ENCODE measurements at regions not wholly inside any gene's neighbourhood (a gene's known extent, or its start where the extent isn't known, plus 50 kb on each side); places are given as distances from the start of the nearest gene placed in this dataset.

DNA sequence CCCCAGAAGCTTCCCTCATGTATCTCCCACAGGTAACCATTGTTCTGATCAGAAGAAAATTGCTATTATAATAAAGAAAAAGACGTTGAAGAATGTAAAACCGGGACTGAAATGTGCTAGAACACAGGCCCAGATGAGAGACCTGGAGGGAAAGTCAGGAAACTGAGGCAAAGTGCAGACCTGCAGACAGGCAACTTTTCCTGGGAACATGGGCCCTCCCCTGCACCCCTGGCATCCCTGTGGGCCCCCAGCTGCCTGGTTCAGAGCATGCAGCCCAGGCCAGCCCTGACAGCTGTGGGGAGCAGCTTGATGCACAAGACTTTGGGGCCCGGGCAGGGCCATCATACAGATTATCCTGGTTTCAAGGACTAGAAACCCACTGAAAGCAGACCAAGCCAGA lies 212.2 kb downstream of the CDC5L start:
- H3K27ac Mint-ChIP-seq, result no peak overlapping the region
- H3K9me3 Mint-ChIP-seq, result no peaks in the 10 kb centered on the region
- H3K4me3 Mint-ChIP-seq, result no peak overlapping the region
- no peaks in the 10 kb centered on the region for H3K4me1 Mint-ChIP-seq (ENCODE audit: low read depth)
- H3K27me3 Mint-ChIP-seq (ENCODE audit: insufficient read depth), result peaks cover 37% of the 10 kb centered on the region
- no peak for DNase-seq
- no peaks in the 10 kb centered on the region for H3K36me3 Mint-ChIP-seq (ENCODE audit: low read depth)
- TF ChIP-seq CTCF (IDR thresholded peaks at IDR 0.05), result no peak

- no peak for TF ChIP-seq CTCF (IDR thresholded peaks at IDR 0.05)
- DNase-seq, result no peak
- H3K9me3 Mint-ChIP-seq, result no peaks in the 10 kb centered on the region
- H3K27ac Mint-ChIP-seq, result no peak overlapping the region
- no peaks in the 10 kb centered on the region for H3K4me1 Mint-ChIP-seq (ENCODE audit: low read depth)
- H3K27me3 Mint-ChIP-seq (ENCODE audit: insufficient read depth), result peaks cover 24% of the 10 kb centered on the region
- no peaks in the 10 kb centered on the region for H3K36me3 Mint-ChIP-seq (ENCODE audit: low read depth)
- H3K4me3 Mint-ChIP-seq, result no peak overlapping the region
Measured at GRCh38 chr6:44603044-44603686, 215.7 kb downstream of the CDC5L start.

- Mint-ChIP-seq H3K36me3 (ENCODE audit: low read depth) (no peaks in the 10 kb centered on the region), H3K4me3 (no peak overlapping the region), H3K9me3 (no peaks in the 10 kb centered on the region), H3K27ac (no peak overlapping the region), H3K4me1 (ENCODE audit: low read depth) (no peaks in the 10 kb centered on the region), H3K27me3 (ENCODE audit: insufficient read depth) (peaks cover 18% of the 10 kb centered on the region)
- DNase-seq, result no peak
- no peak for TF ChIP-seq CTCF (IDR thresholded peaks at IDR 0.05)
Measured at GRCh38 chr6:44606504-44606903, 219.0 kb downstream of the CDC5L start.

GRCh38 chr6:44606976-44607375 lies 219.5 kb downstream of the CDC5L start:
- H3K27ac Mint-ChIP-seq, result no peak overlapping the region
- no peaks in the 10 kb centered on the region for H3K36me3 Mint-ChIP-seq (ENCODE audit: low read depth)
- H3K4me1 Mint-ChIP-seq (ENCODE audit: low read depth), result no peaks in the 10 kb centered on the region
- H3K9me3 Mint-ChIP-seq, result no peaks in the 10 kb centered on the region
- no peak overlapping the region for H3K4me3 Mint-ChIP-seq
- no peak for TF ChIP-seq CTCF (IDR thresholded peaks at IDR 0.05)
- peaks cover 18% of the 10 kb centered on the region for H3K27me3 Mint-ChIP-seq (ENCODE audit: insufficient read depth)
- DNase-seq, result no peak

- Mint-ChIP-seq H3K9me3 (no peaks in the 10 kb centered on the region), H3K27ac (no peak overlapping the region), H3K4me3 (no peak overlapping the region), H3K4me1 (ENCODE audit: low read depth) (no peaks in the 10 kb centered on the region), H3K27me3 (ENCODE audit: insufficient read depth) (peaks cover 20% of the 10 kb centered on the region), H3K36me3 (ENCODE audit: low read depth) (no peaks in the 10 kb centered on the region)
- TF ChIP-seq CTCF (IDR thresholded peaks at IDR 0.05), result no peak
- DNase-seq, result no peak
Measured at GRCh38 chr6:44608175-44608574, 220.7 kb downstream of the CDC5L start.
